Stimulated activated naive CD8-positive, alpha-beta T cell treated with anti-CD3 and anti-CD28 coated beads, Interleukin-15, Interleukin-2, amounts not matched to agents 100 U/mL and 50 U/mL, for 24 hours (primary cell): ENCODE measurements at regions not wholly inside any gene's neighbourhood (a gene's known extent, or its start where the extent isn't known, plus 50 kb on each side); places are given as distances from the start of the nearest gene placed in this dataset.

Experiments used
- ATAC-seq: fragments of 150-1000 bp; cut with Tn5 transposase; one replicate; pipeline ENCODE4 v1.10.0; 2021
- DNase-seq: peaks from one replicate; pipeline ENCODE4 v3.0.0; 2021

DNA sequence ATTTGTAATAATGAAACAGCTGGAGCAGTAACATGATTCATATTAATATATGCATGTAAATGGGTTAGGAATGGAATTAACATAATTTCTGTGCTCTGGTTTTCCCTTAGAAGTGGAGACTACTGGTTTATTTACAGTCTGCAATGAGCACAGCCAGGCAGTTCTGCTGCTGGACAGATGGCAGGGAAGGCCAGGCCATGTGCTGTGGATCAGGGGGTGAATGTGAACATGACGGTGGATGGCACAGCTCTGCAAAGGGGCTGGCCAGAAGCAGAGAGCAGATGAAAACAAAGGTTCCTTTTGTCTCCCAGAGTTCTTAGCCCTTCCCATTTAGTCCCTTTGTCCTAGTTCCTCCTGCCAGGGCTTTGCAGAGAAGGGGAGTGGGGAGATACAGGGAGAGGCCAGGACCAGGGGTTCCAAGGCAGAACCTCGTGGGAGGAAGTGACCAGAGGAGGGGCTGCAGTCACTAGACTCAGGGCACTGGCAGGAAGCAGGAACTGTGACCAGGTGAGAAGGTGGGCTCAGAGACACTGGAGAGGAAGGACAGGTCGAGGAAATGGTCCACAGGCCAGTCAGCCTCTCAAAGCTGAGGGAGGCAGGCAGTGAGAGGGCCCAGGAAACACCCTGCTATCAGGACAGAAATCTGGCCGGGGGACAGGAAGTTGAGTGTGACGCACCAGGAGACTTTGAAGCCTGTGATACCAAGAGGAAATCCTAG lies 112.9 kb upstream of the ATP8B1 start:
- ATAC-seq, result no peak

DNA sequence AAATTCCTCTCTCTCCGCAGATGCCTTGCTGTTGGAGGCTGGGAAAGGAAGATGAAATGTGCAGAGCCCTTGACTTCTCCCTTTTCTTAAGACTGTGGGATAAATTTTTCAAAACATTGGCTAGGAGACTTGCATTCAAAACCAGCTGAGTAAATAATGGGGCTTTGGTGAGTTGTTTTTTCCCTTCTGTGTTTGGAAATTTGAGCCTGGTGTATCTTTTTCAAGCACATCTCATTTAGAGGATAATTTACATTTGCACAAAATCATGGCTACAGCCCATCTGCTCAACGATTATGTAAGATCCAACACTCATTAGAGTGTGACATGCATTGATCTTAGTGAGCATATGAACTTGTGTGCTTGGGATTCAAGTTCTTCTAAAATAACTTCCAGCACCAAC lies 112.1 kb upstream of the ATP8B1 start:
- no peak for DNase-seq
- ATAC-seq, result no peak

More for the DNA sequence above, 112.9 kb upstream of the ATP8B1 start:
- peak; percentile 11 for DNase-seq

DNA sequence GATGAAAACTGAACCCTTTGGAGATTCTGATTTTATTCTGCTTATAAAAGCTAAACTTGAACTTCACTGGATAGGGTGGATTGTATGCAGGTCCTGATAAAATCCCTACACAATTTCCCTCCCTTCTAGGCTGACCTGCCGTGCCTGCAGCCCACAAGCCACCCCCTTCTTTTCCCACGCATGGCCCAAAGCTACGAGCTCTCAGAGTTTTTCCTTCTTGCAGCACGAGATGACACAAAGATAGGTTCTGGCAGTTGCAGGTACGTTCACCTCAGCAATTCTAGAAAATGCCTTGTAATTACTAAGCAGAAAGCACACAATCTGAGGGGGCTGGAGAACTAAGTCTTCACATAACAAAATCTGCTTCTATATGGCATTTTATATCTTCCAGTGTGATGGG lies 110.6 kb upstream of the ATP8B1 start:
- DNase-seq (no peak), ATAC-seq (no peak)

DNA sequence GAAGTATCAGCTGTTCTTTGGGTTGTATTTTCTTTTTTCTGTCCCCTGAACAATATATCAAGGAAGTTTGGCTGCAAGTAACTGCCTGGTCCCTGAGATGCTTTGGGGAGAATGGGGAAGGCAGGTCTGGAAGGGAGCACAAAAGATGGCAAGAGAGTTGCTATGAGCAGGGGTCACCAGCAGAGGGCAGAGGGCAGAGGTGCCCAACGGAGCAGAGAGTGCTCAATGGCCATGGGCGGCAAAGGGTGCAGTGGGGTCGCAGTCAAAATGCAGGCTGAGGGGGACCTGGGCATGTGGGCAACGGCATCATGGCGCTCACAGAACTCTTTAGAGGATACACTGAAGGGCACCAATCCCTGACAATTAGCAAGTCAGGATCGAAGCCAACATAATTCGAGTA lies 107.7 kb upstream of the ATP8B1 start:
- DNase-seq, result peak; percentile 35
- ATAC-seq, result no peak

DNA sequence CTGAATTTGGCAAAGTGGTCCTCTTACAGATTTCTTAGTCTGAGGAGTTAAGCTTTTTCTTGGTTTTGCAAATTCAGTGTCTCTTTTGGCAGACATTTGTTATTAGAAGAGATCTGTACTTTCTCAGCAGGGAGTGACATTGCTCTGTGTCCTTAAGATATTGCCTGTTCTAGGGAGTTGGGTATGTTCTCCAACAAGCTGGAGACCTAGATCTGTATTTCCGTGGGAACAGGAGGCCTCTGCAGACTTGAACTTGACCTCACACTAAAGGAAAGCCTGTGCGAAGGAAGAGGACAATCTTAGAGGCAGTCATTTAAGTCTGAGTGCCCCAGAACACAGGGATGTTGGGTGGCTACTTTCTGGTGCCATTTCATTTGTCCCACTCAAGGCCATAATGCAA lies 107.0 kb upstream of the ATP8B1 start:
- ATAC-seq, result no peak

DNA sequence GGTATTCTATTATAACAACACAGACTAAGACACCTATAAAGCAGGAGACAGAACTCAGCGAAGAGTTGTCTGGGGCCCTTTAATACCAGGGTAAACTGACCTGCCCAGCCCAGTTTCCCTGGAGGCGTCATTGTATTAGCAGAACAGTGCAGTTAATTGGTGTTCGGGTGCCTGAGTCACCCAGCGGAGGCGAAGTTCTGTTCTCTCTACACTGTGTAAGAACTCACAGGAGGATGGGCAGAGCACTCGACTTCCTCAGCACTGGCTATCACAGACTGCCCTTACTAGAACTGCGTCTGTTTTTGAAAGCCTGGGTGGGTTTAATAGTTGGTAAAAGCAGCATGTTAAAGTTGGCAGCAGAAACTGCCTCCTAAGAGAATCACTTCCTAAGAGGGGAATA lies 106.5 kb upstream of the ATP8B1 start:
- DNase-seq (no peak), ATAC-seq (no peak)

More for the DNA sequence above, 107.0 kb upstream of the ATP8B1 start:
- no peak for DNase-seq

DNA sequence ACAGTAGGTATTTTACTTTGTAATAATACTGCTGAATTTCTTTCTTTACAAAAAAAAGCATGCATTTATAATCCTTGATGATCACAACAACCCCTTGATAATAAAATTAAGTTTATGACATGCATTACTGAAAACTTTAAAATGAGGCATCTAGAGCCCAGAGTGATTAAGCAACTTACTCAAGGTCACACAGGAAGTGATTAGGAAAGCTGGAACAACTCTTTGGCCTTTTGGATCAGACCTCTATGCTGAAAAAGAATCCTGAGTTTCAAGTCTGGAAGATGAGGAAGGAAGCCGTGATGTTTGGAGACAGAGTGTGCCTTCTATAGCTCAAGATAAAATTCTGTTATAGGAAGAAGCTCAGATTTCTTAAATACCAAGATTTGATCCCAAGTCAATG lies 105.0 kb upstream of the ATP8B1 start:
- DNase-seq (no peak), ATAC-seq (no peak)

DNA sequence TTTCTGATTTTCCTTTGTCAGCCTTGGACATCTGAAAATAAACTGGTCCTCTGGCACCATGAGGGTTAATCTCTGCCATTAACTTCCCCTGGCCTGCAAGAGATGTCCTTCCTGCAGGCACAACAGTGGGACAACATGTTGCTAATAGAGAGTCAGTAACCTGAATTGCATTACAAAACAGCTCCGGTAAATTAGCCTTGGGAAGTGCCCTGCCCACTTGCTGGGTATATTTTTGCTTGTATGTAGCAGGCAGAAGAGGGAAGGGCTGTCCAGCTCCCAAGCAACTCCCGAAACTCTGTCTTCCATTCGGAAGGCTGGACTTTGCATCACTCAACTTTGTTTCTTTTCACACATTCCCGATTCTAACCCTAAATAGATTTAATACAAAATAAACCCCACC lies 104.4 kb upstream of the ATP8B1 start:
- no peak for ATAC-seq
- DNase-seq, result no peak

DNA sequence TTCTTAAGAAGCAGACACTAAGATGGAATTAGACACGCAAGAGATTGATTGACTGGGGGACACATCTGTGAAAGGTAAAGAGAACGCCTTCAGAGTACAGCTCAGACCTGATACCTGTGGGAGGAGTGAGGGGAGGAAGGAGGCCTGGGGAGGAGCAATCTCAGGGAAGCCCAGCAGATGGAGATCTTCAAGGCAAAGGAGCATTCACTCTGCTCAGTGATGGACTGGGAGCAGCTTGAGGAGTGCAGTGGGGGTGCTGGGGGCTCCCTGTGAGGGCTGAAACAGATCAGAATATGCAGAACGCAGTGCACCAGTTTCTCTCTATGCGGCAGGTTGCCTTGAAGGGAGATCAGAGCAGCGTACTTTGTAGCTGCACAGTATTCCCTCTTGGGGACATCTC lies 103.7 kb upstream of the ATP8B1 start:
- ATAC-seq (no peak), DNase-seq (no peak)

DNA sequence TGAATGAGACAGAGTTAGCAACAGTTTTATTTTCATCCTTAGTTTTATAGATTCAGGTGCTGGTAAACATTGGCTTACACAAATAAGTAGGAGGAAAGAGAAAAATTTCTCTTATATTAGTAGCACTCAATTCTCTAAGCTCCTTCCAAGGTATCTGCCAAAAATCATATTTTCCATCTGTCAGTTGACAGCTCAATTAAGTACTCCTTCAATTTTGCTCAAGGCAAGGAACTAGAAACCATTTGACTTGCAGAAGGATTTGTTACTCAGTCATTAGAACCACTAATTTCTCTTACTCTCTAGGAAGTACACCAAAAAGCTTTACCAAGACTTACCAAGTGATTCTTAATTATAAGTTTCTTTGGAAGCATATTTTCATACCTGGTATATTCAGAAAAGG lies 101.4 kb upstream of the ATP8B1 start:
- DNase-seq, result no peak

DNA sequence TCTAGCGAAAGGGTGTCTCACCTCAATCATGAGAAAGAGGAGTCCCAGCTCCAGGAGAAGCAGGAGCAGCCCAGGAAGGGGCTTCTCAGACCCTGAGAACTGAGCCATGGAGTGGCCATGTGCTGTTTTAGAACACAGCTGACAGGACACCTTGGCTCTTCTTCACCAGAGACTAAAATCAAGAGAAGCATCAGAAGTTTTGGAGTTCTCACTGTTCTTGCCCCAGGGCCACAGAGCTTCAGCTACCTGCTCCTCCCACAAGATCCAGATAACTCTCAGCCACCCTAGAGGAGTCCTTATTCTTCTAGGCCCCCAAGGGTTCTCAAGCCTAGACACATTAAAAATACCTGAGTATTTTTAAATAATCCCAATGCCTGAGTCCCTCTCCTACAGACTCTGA lies 99.6 kb upstream of the ATP8B1 start:
- DNase-seq (no peak), ATAC-seq (no peak)

More for the DNA sequence above, 101.4 kb upstream of the ATP8B1 start:
- ATAC-seq, result no peak

DNA sequence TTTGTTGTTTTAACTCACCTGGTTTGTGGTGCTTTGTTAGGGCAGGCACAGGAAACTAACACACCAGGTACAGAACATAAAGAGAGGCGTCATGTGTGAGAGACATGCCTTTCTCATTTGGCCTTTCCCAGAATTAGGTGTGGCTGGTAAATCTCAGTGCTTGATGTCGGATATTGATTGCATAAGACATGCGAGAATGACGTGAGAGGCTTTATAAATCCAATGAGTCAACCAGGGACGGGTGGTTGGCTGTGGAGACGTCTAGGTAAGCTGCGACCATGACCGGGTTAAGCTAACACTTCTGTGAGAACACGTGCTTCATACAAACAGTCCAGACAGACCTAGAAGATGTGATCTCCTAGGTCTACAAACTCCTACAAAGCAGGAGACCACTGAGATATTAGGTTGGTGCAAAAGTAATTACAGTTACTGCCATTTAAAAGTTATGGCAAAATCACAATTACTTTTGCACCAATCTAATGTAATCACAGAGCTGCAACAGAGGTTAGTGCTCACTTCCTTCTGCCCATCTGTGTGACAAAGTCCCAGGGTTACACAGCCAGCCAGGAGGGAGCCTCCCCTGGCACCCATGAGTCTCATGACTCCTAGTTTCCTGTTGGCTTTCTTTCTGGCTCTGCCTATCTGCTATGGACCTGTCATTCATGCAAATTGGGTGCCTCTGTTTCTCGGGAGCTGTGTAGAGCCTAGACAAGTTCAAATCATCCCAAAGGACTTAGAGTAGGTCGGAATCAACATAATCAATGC lies 98.9 kb upstream of the ATP8B1 start:
- ATAC-seq (no peak), DNase-seq (no peak)

DNA sequence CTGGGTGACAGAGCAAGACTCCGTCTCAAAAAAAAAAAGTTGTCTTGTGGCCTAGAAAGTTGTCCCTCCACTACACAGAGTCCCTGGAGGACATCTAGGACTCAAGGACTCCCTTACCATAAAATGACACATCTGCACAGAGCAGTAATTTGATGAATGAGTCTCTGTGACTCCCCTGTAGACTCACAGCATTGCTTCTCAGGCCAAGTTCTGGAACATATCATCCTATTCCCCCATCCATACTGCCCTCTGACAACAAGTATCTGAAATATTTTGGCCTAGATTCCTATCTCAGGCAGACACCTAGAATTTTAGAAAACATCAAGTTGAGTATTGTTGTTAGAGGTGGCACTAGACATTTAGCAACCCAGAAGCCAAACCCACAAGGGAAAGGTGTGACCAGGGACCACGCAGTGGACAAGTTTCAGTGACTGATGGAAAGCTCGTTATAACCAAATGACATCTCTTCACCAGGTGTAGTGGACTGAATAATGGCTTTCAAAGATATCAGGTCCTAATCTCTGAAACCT lies 97.9 kb upstream of the ATP8B1 start:
- ATAC-seq, result no peak
- no peak for DNase-seq

DNA sequence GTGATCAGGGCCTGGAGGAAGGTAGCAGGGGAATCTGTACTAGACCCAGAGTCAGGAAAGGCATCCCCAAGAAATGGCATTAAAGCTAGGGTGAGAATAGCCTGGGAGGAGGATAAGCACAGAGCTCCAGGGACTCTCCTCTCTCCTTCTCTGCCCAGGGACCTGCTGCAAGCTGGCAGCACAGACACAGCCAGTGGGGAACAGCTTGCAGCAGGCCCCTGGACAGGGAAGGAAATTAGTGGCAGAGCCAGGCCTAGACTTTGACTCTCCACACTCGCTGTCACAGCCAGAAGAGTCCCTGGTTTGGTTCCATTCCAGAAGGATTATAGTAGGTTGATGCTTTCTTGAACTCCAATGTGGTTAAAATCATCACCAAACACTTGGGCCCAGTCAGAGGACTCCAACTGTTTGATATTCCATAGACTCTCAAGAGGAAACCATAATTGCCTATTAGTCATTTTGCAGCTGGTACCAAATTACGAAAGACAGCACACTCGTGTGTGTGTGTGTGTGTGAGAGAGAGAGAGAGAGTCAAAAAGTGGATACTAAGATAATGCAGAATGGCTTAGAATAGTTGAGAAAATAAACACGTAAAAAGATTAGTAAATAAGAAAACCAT lies 95.5 kb upstream of the ATP8B1 start:
- DNase-seq, result no peak
- peak; percentile 9 for ATAC-seq

DNA sequence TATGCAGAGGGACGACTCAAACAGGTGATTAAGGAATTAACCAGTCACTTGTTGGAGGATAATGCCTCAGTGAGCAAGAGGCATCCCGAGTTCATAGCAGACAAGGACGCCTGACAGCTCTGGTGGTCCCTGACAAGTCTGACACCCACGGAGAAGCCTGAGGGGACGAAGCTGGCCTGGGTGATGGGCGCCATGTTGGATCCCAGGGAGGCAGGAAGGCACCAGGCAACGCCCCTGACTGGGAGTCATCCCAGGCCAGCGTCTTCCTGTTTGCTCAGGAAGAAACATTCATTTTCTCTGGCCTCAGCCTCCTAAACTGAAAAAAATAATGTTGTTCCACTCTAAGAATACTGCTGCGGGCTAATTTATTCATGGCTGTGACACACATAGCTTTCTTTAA lies 92.1 kb upstream of the ATP8B1 start:
- DNase-seq (no peak), ATAC-seq (no peak)

DNA sequence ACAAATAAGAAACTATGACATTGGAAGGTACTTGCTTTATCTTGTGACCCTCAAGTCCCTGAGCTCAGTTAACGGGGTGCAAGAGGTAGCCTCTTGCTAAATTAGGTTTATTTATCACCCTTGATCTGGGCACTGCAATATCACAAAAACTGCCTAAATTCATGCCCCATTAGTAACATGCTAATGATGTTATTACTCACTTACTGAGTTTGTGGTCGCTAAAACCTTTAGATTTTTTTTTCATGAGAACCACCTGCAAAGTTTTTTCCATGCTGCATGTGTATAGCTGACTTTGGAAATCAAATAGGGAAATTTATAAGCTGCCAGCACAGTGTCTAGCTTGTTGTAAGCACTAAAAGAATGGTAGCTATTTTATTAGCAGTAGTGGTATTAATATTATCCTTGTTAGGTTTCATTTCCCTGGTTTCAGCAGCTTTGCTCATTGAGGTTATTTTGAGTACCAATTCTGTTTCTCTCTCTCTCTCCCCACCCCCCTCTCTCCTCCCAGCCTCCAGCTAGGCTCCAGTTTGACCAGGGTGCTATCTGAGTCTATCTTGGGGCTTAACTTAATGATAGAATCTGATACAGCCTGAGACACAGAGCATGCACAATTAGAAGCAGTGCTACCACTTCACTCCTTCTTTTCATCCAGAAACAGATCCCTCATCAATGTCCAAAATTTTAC lies 88.7 kb upstream of the ATP8B1 start:
- no peak for ATAC-seq
- DNase-seq, result no peak

DNA sequence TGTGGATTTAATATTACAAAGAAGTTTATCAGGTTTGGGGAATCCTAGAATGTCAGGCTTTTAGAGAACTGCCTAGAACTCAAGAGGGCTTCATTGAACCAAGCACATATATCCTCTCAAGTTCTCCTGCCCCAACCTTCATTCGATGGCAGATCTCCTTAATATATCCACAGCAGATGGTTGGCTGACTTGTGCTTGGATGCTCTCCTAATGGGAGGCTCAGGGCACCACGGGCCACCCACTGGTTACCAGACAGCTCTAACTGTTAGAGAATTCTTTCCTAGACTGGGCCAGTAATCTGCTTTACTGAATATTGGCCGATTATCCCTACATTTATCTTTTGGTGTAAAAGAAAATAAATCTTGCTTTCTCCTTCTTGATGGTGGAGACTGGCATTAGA lies 87.2 kb upstream of the ATP8B1 start:
- ATAC-seq (no peak), DNase-seq (no peak)

DNA sequence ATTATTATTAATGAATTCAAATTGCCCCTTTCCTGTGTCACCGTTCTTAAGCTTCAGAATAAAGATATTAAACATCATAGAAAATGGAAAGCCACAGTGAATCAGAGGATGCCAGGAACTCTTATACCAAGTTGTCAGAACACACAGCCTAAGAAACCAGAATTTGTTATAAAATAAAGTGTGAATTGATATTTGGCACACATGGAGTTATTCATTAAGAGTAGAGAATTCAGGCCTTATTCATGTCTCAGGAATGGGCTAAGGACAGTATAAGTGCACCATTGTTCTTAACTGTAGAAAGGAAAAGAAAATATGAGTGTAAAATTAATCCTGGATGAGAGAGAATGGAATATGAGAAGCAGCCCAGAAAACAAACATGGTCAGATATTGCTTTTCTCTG lies 86.7 kb upstream of the ATP8B1 start:
- ATAC-seq, result no peak
- no peak for DNase-seq

DNA sequence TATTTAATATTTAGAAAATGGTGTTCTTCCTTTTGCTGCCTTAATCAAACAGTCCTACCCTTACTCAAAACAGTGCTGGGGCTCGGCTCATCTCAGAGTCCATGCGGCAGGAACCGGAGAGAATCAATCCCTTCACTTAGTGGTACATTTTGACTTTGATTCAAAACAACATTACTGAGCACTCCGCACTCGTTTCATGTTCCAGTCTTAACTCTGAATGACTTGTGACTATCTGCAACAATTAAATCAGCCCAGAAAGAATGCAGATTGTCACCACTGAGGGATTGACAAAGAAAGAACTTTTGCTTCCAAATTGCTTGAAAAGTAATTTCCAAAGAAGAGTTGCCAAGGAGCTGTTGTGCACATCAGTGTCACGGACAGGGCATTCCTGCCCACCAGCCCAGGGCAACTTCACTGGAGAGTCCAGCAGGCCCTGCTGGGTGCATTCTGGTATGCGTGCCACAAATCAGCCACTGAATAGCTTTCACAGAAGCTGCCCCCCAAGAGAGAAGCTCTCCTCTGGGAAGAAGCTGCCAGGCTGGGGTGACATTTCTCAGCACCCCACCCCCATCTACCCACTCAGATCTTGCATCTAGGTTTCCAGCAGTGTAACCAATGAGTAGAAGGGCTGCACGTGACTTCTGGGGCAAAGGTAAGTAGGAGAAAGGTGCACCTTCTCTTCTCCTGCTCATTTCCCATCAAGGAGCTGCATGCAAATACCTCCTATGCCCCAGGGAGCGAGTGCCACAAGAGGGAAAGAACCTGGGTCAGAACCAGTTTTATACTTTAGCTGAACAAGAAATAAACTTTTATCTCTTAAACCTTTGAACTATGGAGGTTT lies 84.6 kb upstream of the ATP8B1 start:
- ATAC-seq (no peak), DNase-seq (no peak)

DNA sequence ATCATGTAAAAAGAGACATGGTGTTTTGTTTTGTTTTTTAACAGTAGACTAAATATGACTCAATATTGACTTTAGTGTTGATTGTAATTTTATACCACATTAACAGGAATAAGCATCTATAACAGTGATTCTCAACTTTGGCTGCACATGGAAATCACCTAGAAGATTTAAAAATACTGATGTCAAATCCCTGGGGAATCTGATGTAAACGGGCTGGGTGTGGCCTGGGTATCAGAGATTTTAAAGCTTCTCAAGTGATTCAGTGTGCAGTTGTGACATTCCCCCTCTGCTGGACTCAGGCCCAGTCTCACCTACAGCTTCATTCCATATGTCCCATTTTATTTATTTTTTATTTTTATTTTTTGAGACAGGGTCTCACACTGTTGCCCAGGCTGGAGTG lies 82.8 kb upstream of the ATP8B1 start:
- DNase-seq, result no peak
- no peak for ATAC-seq

DNA sequence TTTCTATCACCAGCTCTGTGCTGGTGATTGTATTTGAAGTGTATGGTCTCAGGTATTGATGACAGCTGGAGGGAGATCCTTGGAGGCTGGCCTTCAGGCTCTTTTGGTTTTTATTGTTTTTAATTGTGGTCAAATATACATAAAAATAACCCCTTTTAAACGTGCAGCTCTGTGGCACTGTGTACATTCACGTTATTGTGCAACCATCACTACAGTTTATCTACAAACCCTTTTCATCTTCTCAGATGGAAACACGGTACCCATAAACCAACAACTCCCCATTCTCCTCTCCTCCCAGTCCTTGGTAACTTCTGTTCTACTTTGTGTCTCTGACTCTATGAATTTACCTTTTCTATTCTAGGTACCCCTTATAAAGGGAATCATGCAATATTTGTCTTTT lies 79.3 kb upstream of the ATP8B1 start:
- no peak for DNase-seq
- ATAC-seq, result no peak
